GM12878 (cell line): ENCODE measurements at regions not wholly inside any gene's neighbourhood (a gene's known extent, or its start where the extent isn't known, plus 50 kb on each side); places are given as distances from the start of the nearest gene placed in this dataset.

ENCODE experiments used
- ATAC-seq: fragments of 200-7000 bp; cut with Tn5 transposase; 3 replicates; pipeline ENCODE4 v1.9.1; 2020; ENCODE audit warnings: mild to moderate bottlenecking, moderate library complexity
- BruUV-seq: library from RNA; stranded (reverse); fragments of 400-500 nt; replicated peaks from 2 replicates; lab custom pipeline; 2021; lab: Mats Ljungman, UMichigan
- CTCF ChIA-PET: fragments of 300-600 bp; sonication (Branson Sonifier 250); formaldehyde crosslinking; extraction: SDS; loops from one replicate; lab custom pipeline; 2021; ENCODE audit warnings: inconsistent platforms; lab: Yijun Ruan, JAX
- POLR2A ChIA-PET: fragments of 350-600 bp; formaldehyde crosslinking; extraction: SDS; loops from one replicate; lab custom pipeline; 2021; ENCODE audit warnings: inconsistent platforms; lab: Charles Lee
- RAD21 ChIA-PET: fragments of 300-600 bp; sonication (Branson Sonifier 250); formaldehyde crosslinking; loops from one replicate; lab custom pipeline; 2023; ENCODE audit warnings: antibody characterized with exemption; ENCODE audit not compliant: unreplicated experiment; lab: Charles Lee
- SMC1A ChIA-PET: fragments of 300-600 bp; sonication (Branson Sonifier 250); formaldehyde crosslinking; loops from one replicate; lab custom pipeline; 2023; ENCODE audit not compliant: unreplicated experiment, uncharacterized antibody; lab: Charles Lee
- DNase-seq: peaks from one replicate; pipeline ENCODE4 v3.0.0-alpha.2; 2011; ENCODE audit warnings: low read depth, low spot score
- FAIRE-seq: peaks from 3 replicates; lab custom pipeline; 2011; peaks lifted over from hg19 to GRCh38; lab: Jason Lieb, UNC
- H2AFZ ChIP-seq: 2 replicates; pipeline ENCODE4 v1.6.0; 2011; ENCODE audit warnings: low read depth, low read length, control low read depth; ENCODE audit not compliant: control insufficient read depth
- H3K27ac ChIP-seq: 2 replicates; pipeline ENCODE4 v1.5.1; 2011; ENCODE audit warnings: control low read depth; ENCODE audit not compliant: control insufficient read depth, insufficient read depth
- H3K27me3 ChIP-seq, 2 experiments: replicated peaks in 1 of 2; 2 replicates each; pipeline versions ENCODE4 v1.6.0 to v1.6.1; 2011; ENCODE audit warnings: low read length in 1 of 2; ENCODE audit not compliant: control insufficient read depth in 2 of 2, insufficient read depth in 2 of 2
- H3K36me3 ChIP-seq, 2 experiments: 2 replicates each; pipeline ENCODE4 v1.5.1; 2011; ENCODE audit warnings: low read length in 1 of 2; ENCODE audit not compliant: control insufficient read depth in 2 of 2, insufficient read depth in 2 of 2
- H3K4me1 ChIP-seq: 2 replicates; pipeline ENCODE4 v1.6.1; 2011; ENCODE audit warnings: mild to moderate bottlenecking, low read length, moderate library complexity, mixed read lengths; ENCODE audit not compliant: control insufficient read depth, insufficient read depth
- H3K4me2 ChIP-seq: 2 replicates; pipeline ENCODE4 v1.6.0; 2011; ENCODE audit warnings: control low read depth; ENCODE audit not compliant: control insufficient read depth, insufficient read depth
- H3K4me3 ChIP-seq: fragments of 200-600 bp; sonication (generic); 2 replicates; pipeline ENCODE4 v1.5.1; 2016
- H3K79me2 ChIP-seq: 2 replicates; pipeline ENCODE4 v1.6.0; 2011; ENCODE audit warnings: low read length; ENCODE audit not compliant: control insufficient read depth, insufficient read depth
- H3K9ac ChIP-seq: 2 replicates; pipeline ENCODE4 v1.8.0; 2011; ENCODE audit warnings: low read length, control low read depth, mixed read lengths; ENCODE audit not compliant: control insufficient read depth, insufficient read depth
- H3K9me3 ChIP-seq: replicated peaks from 3 replicates; pipeline ENCODE4 v1.5.1; 2011; ENCODE audit warnings: mild to moderate bottlenecking, low read length; ENCODE audit not compliant: control insufficient read depth, insufficient read depth
- H4K20me1 ChIP-seq: 2 replicates; pipeline ENCODE4 v1.6.0; 2011; ENCODE audit not compliant: control insufficient read depth, insufficient read depth
- CBFB ChIP-seq: IDR thresholded peaks from 2 replicates; pipeline ENCODE4 v1.6.1; 2016; ENCODE audit warnings: antibody characterized with exemption, low read depth
- JUNB ChIP-seq: IDR thresholded peaks from 2 replicates; pipeline ENCODE4 v1.6.1; 2016; ENCODE audit warnings: antibody characterized with exemption, mild to moderate bottlenecking
- KLF5 ChIP-seq: fragments of 450-650 bp; IDR thresholded peaks from 2 replicates; pipeline ENCODE4 v1.6.1; 2014; ENCODE audit warnings: mild to moderate bottlenecking; ENCODE audit not compliant: partially characterized antibody
- MLLT1 ChIP-seq: fragments of 450-650 bp; IDR thresholded peaks from 2 replicates; pipeline ENCODE4 v1.6.1; 2016; ENCODE audit warnings: mild to moderate bottlenecking
- NBN ChIP-seq: fragments of 450-650 bp; IDR thresholded peaks from 2 replicates; pipeline ENCODE4 v1.6.1; 2016
- PRDM15 ChIP-seq: fragments of 450-650 bp; formaldehyde crosslinking; IDR thresholded peaks from 2 replicates; pipeline ENCODE4 v1.4.0; 2020; ENCODE audit warnings: mild to moderate bottlenecking, moderate library complexity
- SRF ChIP-seq, 2 experiments: IDR thresholded peaks; 2 replicates each; pipeline ENCODE4 v1.6.1; 2011; ENCODE audit warnings: low read depth in 2 of 2, low read length in 2 of 2, mild to moderate bottlenecking in 1 of 2, moderate library complexity in 1 of 2
- ZNF207 ChIP-seq: fragments of 450-650 bp; IDR thresholded peaks from 2 replicates; pipeline ENCODE4 v1.6.1; 2014; ENCODE audit warnings: antibody characterized with exemption, mild to moderate bottlenecking, borderline replicate concordance
- WGBS: methylation state at CpG from one replicate; pipeline ENCODE4 v1.1.6; 2016; ENCODE audit warnings: low lambda C conversion rate; ENCODE audit not compliant: insufficient replicate concordance, insufficient coverage; ENCODE audit errors: missing lambda C conversion rate; 5-methylcytosine and 5-hydroxymethylcytosine counted together
- in situ Hi-C: fragments of 300-500 bp; cut with MboI; formaldehyde crosslinking; loops from 9 replicates; pipeline ENCODE4 v1.14.3; 2018; ENCODE audit warnings: mixed read lengths
- intact Hi-C: fragments of 100-400 bp; cut with micrococcal nuclease; formaldehyde crosslinking; loops from one replicate; pipeline ENCODE4 v1.14.2; 2022; ENCODE audit not compliant: unreplicated experiment
- TF ChIP-seq, protein P1 (sequence below): fragments of 450-650 bp; IDR thresholded peaks from 2 replicates; pipeline ENCODE4 v1.6.1; 2014; ENCODE audit warnings: mild to moderate bottlenecking

- intact Hi-C loops, result no loop called here
Observed at GRCh38 chr5:68528821-68529273, 313.3 kb downstream of the PIK3R1 start.

DNA sequence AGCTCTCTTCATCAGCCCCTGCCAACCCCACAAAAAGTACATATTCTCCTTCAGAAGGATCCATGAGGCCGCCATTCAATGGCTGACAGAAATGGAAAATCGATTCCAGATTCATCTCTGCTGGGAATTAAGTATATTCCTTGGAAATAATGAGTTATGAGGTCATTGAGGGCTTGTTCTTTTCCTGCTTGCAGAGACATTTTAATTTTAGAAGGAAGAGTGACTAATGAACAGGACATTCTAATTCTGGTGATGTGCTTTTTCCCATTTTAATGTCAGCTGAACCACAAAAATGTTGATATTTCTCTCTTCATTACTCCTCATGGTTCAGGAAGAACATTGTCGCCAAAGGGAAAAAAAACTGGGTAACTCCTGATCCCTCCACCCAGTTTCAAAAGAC is 314.0 kb downstream of the PIK3R1 start:
- WGBS, result 33% methylated on average over 3 of the region's 3 CpGs
- DNase-seq, result no peak
- no peak for ATAC-seq
- Histone ChIP-seq H3K27ac (no peak overlapping the region), H3K4me3 (no peak overlapping the region), H3K79me2 (no peaks in the 10 kb centered on the region), H3K9me3 (no peaks in the 10 kb centered on the region; the same call in 1 of the 3 replicates), H3K36me3 (no peaks in the 10 kb centered on the region), H4K20me1 (no peaks in the 10 kb centered on the region), H3K27me3 (no peaks in the 10 kb centered on the region), H3K9ac (no peak overlapping the region), H2AFZ (no peak overlapping the region), H3K4me1 (no peaks in the 10 kb centered on the region), H3K4me2 (no peak overlapping the region)
- in situ Hi-C loops, result no loop called here
- no peak for FAIRE-seq
- POLR2A ChIA-PET, result no interaction called here
- SMC1A ChIA-PET, result interaction anchor here (1.1 kb wide), 1 partner anchor 9 kb away, joined by 3 read pairs; no protein-coding TSS in a partner anchor
- intact Hi-C loops, result no loop called here
- RAD21 ChIA-PET, result no interaction called here
- CTCF ChIA-PET, result interaction anchor here (1.3 kb wide), 1 partner anchor 102 kb away, joined by 3 read pairs; no protein-coding TSS in a partner anchor
- BruUV-seq, result no TSS peak
- no peak for TF ChIP-seq NBN
- TF ChIP-seq PRDM15 (CRISPR knock-in tag), result no peak
- no peak for TF ChIP-seq CBFB
- TF ChIP-seq, protein P1, sequence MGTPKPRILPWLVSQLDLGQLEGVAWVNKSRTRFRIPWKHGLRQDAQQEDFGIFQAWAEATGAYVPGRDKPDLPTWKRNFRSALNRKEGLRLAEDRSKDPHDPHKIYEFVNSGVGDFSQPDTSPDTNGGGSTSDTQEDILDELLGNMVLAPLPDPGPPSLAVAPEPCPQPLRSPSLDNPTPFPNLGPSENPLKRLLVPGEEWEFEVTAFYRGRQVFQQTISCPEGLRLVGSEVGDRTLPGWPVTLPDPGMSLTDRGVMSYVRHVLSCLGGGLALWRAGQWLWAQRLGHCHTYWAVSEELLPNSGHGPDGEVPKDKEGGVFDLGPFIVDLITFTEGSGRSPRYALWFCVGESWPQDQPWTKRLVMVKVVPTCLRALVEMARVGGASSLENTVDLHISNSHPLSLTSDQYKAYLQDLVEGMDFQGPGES, result no peak

More at GRCh38 chr5:68528821-68529273, 313.3 kb downstream of the PIK3R1 start:
- no peak overlapping the region for H3K27ac ChIP-seq
- WGBS, result 11% methylated on average over 3 of the region's 3 CpGs
- H3K27me3 ChIP-seq, result no peaks in the 10 kb centered on the region
- H3K4me1 ChIP-seq, result no peaks in the 10 kb centered on the region
- peak; percentile 18 for FAIRE-seq
- TF ChIP-seq KLF5 (no peak), CBFB (no peak), JUNB (no peak), MLLT1 (no peak), ZNF207 (no peak), SRF (IDR thresholded peaks at IDR 0.05; ENCODE audit: low read depth in 2 of 2, low read length in 2 of 2) (no peak)
- no peak overlapping the region for H3K4me2 ChIP-seq
- CTCF ChIA-PET, result no interaction called here
- POLR2A ChIA-PET, result no interaction called here
- RAD21 ChIA-PET, result no interaction called here
- H4K20me1 ChIP-seq, result no peaks in the 10 kb centered on the region
- no TSS peak for BruUV-seq
- no peaks in the 10 kb centered on the region for H3K36me3 ChIP-seq
- in situ Hi-C loops, result no loop called here
- no peaks in the 10 kb centered on the region for H3K79me2 ChIP-seq
- H3K9me3 ChIP-seq, result no peaks in the 10 kb centered on the region; the same call in 1 of the 3 replicates
- H2AFZ ChIP-seq, result no peak overlapping the region
- SMC1A ChIA-PET, result interaction anchor here (1.1 kb wide), 1 partner anchor 8 kb away, joined by 3 read pairs; no protein-coding TSS in a partner anchor
- peak; percentile 27; the same call in 2 of the 3 replicates for ATAC-seq
- DNase-seq, result no peak
- H3K9ac ChIP-seq, result no peak overlapping the region
- H3K4me3 ChIP-seq, result no peak overlapping the region
